ENCODE measurements at regions not wholly inside any gene's neighbourhood (a gene's known extent, or its start where the extent isn't known, plus 50 kb on each side); places are given as distances from the start of the nearest gene placed in this dataset.
A peak's percentile ranks its signal among the peaks of the same experiment; 100 is the strongest.
"Not testable (repeated sequence)": the region's sequence is repeated elsewhere in the genome, so short reads cannot be mapped to it uniquely, and the experiment has no call there.

GRCh38 chr5:1748271-1748670, 51.4 kb downstream of the MRPL36 start:
- ATAC-seq, result no peak

GRCh38 chr5:1747803-1748085, 51.9 kb downstream of the MRPL36 start:
- DNase-seq, result no peak
- no peak for ATAC-seq

More at GRCh38 chr5:1748271-1748670, 51.4 kb downstream of the MRPL36 start:
- no peak for DNase-seq

- no peak for ATAC-seq
- no peak for DNase-seq
These were observed 52.4 kb downstream of the MRPL36 start for GRCh38 chr5:1747079-1747802.

GRCh38 chr5:1746371-1747078, 53.1 kb downstream of the MRPL36 start:
- DNase-seq (no peak), ATAC-seq (no peak)

DNA sequence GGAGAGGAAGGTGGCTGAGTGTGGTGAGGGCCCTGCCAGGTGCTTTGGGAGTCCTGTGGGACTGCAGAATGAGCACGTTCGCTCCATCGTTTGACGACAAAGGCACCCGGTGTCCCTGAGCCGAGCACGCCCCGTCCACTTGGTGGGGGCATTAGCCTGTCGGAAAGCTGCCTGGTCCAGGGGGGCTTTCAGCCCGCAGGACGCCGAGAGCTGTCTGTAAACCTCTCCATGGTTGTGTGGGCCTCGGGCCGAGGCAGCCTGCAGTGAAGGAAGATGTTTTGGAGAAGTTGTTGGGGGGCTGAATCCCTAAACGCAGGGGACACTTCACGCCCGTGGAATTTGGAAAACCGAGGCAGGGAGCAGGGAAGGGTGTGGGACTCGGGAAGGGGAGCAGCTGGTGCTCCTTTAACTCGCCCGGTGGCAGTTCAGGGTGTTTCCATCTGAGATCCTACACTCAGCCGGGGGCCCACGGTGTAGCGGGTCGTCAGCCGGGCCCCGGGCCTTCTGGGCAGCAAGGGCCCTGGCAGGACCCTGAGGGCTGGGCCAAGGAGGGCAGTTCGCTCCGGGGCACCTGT, 53.8 kb downstream of the MRPL36 start:
- no peak for ATAC-seq
- no peak for DNase-seq

- ATAC-seq, result no peak
- DNase-seq, result no peak
These were observed 54.4 kb downstream of the MRPL36 start for GRCh38 chr5:1745123-1745795.

DNA sequence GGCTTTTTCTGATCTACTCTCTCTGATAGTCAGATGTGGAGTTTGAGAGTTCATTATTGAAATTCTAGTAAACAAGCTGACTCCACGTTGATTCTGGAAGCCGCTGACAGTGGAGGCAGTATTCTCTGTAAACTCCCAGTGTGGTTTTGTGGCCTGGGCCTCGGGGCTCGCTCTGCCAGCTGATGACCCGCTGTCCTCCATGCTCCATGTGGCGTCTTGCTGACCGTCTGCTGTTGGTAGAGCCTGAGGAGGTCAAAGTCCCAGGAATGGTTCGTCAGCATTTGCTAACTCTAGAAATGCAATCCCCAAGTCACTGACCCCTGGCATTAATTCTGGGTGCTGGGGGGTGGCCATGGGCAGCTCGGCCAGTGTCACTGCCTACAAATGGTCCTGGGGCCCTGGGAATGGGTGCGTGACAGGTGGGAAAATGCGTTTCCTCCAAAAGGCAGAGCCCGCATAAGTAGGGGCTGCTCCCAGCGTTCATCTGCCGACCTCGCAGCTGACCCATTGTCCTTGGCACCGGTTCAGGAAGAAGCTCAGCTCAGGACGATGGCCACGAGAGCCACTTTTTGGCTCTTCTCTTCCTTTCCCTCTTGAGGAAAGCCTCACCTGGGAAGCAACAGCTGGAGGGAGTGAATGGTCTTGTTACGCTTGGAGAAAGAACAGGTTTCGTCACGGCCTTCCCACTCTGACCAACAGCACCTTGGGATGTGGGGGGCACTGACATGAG, 55.1 kb downstream of the MRPL36 start:
- ATAC-seq (no peak), DNase-seq (no peak)

DNA sequence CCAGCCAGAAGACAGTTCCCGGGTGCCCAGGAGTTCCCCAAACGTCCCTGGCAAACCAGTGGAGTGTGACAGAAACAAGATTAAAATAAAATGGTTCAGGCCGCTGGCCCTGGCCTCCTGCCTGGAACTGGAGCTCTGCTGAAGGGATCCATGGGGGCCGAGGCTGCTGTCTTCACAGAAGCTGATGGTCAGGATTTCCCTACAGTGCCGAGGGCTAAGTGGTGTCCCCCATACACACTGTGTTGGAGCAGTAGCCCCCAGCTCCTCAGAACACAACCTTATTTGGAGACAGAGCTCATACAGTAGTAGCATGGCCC, 55.9 kb downstream of the MRPL36 start:
- ATAC-seq (no peak), DNase-seq (no peak)

- DNase-seq (no peak), ATAC-seq (no peak)
These were observed 56.4 kb downstream of the MRPL36 start for GRCh38 chr5:1743061-1743768.

GRCh38 chr5:1737790-1738405, 61.7 kb downstream of the MRPL36 start:
- ATAC-seq (peak; percentile 84), DNase-seq (peak; percentile 49)

DNA sequence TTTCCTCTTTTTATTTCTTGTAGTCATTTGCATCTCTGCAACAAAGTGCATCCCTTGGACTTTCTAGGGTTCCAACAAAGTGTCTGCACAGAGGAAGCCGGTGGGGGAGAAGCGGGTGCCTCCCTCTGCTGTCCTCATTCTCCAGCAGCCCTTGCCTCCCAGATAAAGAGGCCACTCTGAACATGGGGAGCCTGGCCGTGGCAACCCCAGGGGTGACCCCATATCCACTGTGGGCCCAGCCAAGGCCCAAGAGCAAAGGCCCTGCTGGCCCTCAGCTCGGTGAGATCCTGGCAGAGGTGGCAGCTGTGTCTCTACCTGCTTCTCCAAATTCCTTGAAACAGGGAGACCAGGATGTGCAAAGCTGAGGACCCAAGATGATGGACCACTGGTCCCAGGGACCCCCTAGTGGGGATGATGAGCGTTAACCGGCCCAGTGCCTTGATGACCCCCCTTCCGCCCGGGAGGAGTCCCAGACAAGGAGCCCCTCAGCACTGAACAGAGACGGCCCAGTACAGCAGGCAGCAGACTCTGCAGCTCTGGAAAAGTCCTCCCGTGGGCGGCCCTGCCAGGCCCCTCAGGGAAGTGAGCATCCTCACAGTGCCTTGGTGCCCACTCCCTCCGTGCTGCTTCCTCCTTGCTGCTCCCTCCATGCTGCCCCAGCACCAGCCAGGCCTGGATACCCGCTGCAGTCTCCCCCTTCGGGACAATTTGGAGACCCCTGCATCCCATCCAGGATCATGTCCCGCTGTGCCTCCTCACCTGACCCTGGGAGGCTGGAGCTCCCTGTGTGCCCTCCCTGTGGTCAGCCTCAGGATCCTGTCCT, 62.5 kb downstream of the MRPL36 start:
- ATAC-seq (no peak), DNase-seq (no peak)

DNA sequence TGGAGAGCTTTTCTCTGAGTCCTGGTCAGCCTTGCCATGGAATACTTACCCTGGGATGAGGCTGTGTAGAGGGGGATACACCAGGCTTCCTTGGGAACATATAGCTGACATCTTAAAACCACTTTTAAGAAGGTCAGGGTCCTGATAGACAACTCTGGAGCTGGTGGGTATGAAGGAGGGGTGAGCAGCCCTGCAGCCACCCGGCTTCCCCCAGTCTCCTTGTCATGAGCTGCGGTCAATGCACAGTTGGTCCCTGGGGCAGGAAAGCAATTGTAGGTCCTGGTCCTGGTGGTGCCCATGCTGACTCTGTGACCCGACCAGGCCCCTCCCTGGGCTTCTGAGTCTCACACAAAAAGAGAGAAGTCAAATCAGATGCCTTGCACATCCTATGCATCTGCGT, 63.6 kb downstream of the MRPL36 start:
- ATAC-seq, result no peak
- DNase-seq, result no peak

DNA sequence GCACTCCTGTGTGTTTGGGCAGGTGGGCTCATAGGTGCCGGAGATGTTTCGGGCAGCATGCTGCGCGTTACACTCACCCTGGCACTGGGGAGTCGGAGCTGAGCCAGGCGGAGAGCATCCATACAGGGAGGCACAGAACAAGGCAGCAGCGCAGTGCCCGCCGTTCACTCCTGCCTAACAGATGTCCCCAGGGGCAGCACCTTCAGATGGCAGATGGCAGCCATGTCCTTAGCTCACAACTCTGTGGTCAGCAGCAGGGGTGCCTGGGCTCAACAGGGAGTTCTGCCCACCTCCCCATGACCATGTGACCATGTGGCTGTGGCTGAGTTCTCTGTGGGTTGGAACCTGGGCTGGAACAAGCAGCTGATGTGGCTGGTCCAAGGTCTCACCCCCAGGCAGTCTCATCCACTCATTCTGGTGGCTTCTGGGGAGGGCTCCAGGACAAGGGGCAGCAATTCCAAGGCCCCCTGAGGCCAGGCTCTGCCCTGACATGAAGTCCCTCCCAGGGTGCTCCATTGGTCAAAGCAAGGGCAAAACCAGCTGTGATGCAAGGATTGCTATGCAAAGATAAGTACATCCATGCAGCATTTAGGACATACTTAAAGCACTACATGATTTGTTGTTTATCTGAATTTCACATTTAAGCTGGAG, 64.2 kb downstream of the MRPL36 start:
- ATAC-seq (no peak), DNase-seq (no peak)

DNA sequence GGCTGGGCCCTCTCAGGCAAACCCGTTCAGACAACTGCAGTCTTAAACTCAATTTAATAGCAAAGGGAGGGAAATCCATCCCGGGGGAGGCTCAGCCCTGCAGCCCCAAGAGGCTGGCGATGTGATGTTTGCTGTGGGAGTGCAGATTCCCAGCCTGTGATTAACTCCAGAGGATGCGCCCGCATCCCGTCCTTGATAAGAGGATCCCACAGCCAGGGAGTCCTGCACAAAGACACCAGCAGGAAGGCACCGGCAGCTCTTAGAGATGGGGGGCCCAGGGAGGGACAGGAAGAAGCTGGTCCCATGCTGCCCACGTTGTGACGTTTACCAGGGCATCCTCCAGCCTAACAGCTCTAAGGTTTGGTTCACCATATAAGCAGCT, 64.7 kb downstream of the MRPL36 start:
- DNase-seq, result no peak
- no peak for ATAC-seq

DNA sequence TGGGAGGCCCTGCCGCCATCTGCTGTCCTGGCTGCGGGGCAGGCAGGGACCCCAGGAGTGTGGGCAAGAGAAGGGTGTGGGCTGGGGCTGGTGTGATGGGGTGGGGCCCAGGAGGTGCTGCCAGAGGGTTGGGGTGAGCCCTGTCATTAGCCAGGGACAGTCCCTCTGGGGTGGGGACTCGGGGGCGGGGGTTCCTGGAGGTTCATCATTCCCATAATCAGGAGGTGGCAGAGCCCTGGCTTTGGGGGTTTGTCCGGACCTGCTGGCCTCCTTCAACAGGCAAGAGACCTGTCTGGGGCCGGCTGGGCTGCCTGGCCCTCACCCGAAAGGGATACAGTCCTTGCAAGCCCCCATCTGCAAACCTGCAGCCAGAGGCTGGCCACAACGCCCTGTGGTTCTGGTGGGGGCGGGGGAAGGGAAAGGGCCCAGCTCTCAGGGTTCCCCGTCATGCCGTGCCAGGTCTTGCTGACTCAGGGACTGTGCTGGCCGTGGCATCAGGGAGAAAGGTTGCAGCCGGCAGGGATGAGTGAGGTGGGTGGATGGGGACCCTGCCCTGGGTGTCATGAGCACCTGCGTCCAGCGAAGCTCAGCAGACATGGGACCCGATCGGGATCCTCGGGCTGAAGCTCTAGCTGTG, 65.2 kb downstream of the MRPL36 start:
- DNase-seq (no peak), ATAC-seq (no peak)

GRCh38 chr5:1733369-1733768, 66.3 kb downstream of the MRPL36 start:
- ATAC-seq (no peak), DNase-seq (no peak)

DNA sequence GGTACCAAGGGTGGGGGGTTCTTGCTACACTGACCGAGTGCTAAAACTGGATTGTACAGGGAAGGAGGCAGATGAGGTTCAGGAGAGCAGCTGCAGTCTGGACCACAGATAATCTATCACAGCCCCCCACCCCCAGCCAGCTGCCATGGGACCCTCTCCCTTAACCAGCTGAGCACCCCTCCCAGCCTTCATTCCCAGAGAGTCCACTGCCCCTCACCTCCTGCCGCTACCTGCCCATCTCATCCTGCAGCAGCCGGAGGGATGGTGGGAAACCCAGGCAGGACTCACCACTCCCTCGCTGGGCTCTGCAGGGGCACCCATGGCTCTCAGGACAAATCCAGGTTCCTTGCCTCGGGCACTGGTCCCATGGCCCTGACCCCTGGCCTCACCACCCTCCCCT, 66.7 kb downstream of the MRPL36 start:
- no peak for DNase-seq
- ATAC-seq, result no peak

DNA sequence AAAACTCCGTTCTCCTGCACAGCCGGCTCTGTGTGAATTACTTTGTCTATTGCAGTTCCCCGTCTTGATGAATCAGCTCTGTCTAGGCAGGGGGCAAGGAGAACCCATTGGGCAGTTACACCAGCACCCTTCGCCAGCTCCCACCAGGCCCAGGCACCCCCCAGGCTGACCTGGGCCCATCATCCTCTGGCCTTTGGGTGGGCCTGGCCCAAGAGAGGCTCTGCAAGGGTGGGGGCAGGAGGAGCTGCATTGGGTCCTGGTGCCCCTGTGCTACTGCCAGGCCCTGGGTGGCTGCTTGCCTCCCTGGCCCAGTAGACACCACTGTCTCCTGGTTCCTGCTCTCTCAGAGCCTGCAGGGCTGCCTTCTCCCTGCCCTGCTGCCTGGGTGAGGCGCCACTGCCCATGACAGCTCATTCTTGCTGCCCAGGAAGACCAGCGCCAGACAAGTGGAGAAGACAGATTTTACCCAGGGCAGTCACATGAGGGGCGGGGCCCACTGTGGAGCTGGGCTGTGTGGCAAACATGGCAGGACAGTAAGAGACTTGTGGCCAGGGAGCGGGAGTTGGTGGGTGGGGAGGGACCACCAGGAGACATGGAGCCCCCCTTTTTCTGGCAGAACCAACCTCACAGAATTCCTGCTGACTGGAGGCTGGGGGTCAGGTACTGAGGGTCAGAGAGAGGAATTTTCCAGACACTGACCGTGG, 67.2 kb downstream of the MRPL36 start:
- ATAC-seq (no peak), DNase-seq (no peak)

DNA sequence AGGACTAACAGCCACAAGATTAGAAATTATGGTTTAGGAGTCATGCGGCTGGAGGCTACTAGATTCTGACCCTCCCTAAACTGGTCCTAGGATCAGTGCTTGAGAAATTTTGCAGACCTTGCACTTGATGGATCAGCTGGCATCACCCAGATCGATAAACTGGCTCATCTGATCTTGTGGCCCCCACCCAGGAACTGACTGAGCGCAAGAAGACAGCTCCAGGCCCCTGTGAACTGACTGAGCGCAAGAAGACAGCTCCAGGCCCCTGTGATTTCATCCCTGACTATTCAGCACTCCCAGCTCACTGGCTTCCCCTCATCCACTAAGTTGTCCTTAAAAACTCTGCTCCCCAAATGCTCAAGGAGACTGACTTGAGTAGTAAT, 67.8 kb downstream of the MRPL36 start:
- DNase-seq, result not testable (repeated sequence)

More for the DNA sequence above, 67.8 kb downstream of the MRPL36 start:
- not testable (repeated sequence) for ATAC-seq
